Subcutaneous abdominal adipose tissue (tissue), 5 donors: ENCODE measurements at regions not wholly inside any gene's neighbourhood (a gene's known extent, or its start where the extent isn't known, plus 50 kb on each side); places are given as distances from the start of the nearest gene placed in this dataset.

Source experiments
- H3K27ac ChIP-seq: one replicate; pipeline ENCODE4 v1.7.0; 2013; ENCODE audit warnings: low read depth, mild to moderate bottlenecking, inconsistent platforms, low read length, moderate library complexity
- H3K27me3 ChIP-seq, 5 donors: one replicate each; pipeline ENCODE4 v1.7.0; 2013; ENCODE audit warnings: low read length in 5 of 5, inconsistent platforms in 1 of 5; ENCODE audit not compliant: control insufficient read depth in 5 of 5, insufficient read depth in 4 of 5
- H3K36me3 ChIP-seq, 5 donors: one replicate each; pipeline ENCODE4 v1.7.0; 2013; ENCODE audit warnings: low read length in 5 of 5; ENCODE audit not compliant: control insufficient read depth in 5 of 5, insufficient read depth in 5 of 5
- H3K4me1 ChIP-seq, 5 donors: one replicate each; pipeline ENCODE4 v1.7.0; 2013; ENCODE audit warnings: low read length in 5 of 5, mild to moderate bottlenecking in 3 of 5, moderate library complexity in 1 of 5; ENCODE audit not compliant: control insufficient read depth in 5 of 5, insufficient read depth in 5 of 5
- H3K4me3 ChIP-seq, 5 donors: one replicate each; pipeline ENCODE4 v1.7.0; 2013; ENCODE audit warnings: low read length in 5 of 5, low read depth in 1 of 5
- H3K9ac ChIP-seq, 5 donors: one replicate each; pipeline ENCODE4 v1.7.0; 2013; ENCODE audit warnings: low read length in 5 of 5, mild to moderate bottlenecking in 4 of 5, moderate library complexity in 3 of 5
- H3K9me3 ChIP-seq, 5 donors: one replicate each; pipeline ENCODE4 v1.7.0; 2013; ENCODE audit warnings: low read length in 5 of 5; ENCODE audit not compliant: control insufficient read depth in 5 of 5
- donor health status: healthy.
- donor health status: healthy.
- donor health status: healthy.
- donor health status: healthy.
- donor health status: healthy.

- no peak overlapping the region for H3K4me3 ChIP-seq
- H3K27me3 ChIP-seq: no peaks in the 10 kb centered on the region
- no peak overlapping the region for H3K27ac ChIP-seq
- H3K9me3 ChIP-seq: no peaks in the 10 kb centered on the region
- no peaks in the 10 kb centered on the region for H3K36me3 ChIP-seq
- H3K9ac ChIP-seq: no peak overlapping the region
- H3K4me1 ChIP-seq: peaks cover 0 to 7% (median 0%) of the 10 kb centered on the region in 5 donors
These were observed 97.7 kb upstream of the PKDCC start for GRCh38 chr2:41949883-41950665.

- Histone ChIP-seq H3K27me3 (no peaks in the 10 kb centered on the region), H3K4me3 (no peak overlapping the region), H3K9me3 (no peaks in the 10 kb centered on the region), H3K4me1 (peaks cover 0 to 7% (median 0%) of the 10 kb centered on the region in 5 donors), H3K27ac (no peak overlapping the region), H3K9ac (no peak overlapping the region), H3K36me3 (no peaks in the 10 kb centered on the region)
These were observed 97.2 kb upstream of the PKDCC start for GRCh38 chr2:41950666-41950960.

- Histone ChIP-seq H3K27me3 (no peaks in the 10 kb centered on the region), H3K4me3 (no peak overlapping the region), H3K9ac (no peak overlapping the region), H3K9me3 (no peaks in the 10 kb centered on the region), H3K4me1 (peaks cover 0 to 11% (median 3%) of the 10 kb centered on the region in 5 donors), H3K27ac (no peak overlapping the region), H3K36me3 (no peaks in the 10 kb centered on the region)
These were observed 93.2 kb upstream of the PKDCC start for GRCh38 chr2:41954304-41955291.

- H3K27me3 ChIP-seq: no peaks in the 10 kb centered on the region
- H3K27ac ChIP-seq: no peak overlapping the region
- H3K4me1 ChIP-seq: peaks cover 0 to 11% (median 3%) of the 10 kb centered on the region in 5 donors
- H3K9me3 ChIP-seq: no peaks in the 10 kb centered on the region
- no peak overlapping the region for H3K9ac ChIP-seq
- no peaks in the 10 kb centered on the region for H3K36me3 ChIP-seq
- H3K4me3 ChIP-seq: no peak overlapping the region
These were observed 92.3 kb upstream of the PKDCC start for GRCh38 chr2:41955316-41956043.

GRCh38 chr2:41957431-41957830, 90.4 kb upstream of the PKDCC start:
- H3K27ac ChIP-seq: no peak overlapping the region
- peaks cover 0 to 14% (median 3%) of the 10 kb centered on the region in 5 donors for H3K4me1 ChIP-seq

GRCh38 chr2:41958251-41958650, 89.6 kb upstream of the PKDCC start:
- H3K4me3 ChIP-seq: no peak overlapping the region
- no peaks in the 10 kb centered on the region for H3K36me3 ChIP-seq
- no peaks in the 10 kb centered on the region for H3K9me3 ChIP-seq
- H3K4me1 ChIP-seq: peaks cover 3 to 23% (median 11%) of the 10 kb centered on the region in 5 donors
- peak overlapping the region; percentile 6 for H3K27ac ChIP-seq
- no peaks in the 10 kb centered on the region for H3K27me3 ChIP-seq
- no peak overlapping the region for H3K9ac ChIP-seq

More at GRCh38 chr2:41957431-41957830, 90.4 kb upstream of the PKDCC start:
- no peaks in the 10 kb centered on the region for H3K27me3 ChIP-seq
- H3K9ac ChIP-seq: no peak overlapping the region
- no peaks in the 10 kb centered on the region for H3K9me3 ChIP-seq
- no peak overlapping the region for H3K4me3 ChIP-seq
- no peaks in the 10 kb centered on the region for H3K36me3 ChIP-seq

GRCh38 chr2:41958775-41959174, 89.0 kb upstream of the PKDCC start:
- Histone ChIP-seq H3K4me1 (peaks cover 6 to 28% (median 17%) of the 10 kb centered on the region in 5 donors), H3K9ac (no peak overlapping the region), H3K4me3 (no peak overlapping the region), H3K36me3 (no peaks in the 10 kb centered on the region), H3K9me3 (no peaks in the 10 kb centered on the region), H3K27me3 (no peaks in the 10 kb centered on the region), H3K27ac (peak overlapping the region; percentile 6)

- no peak overlapping the region for H3K4me3 ChIP-seq
- no peak overlapping the region for H3K9ac ChIP-seq
- H3K4me1 ChIP-seq: peaks cover 10 to 38% (median 26%) of the 10 kb centered on the region in 5 donors
- no peaks in the 10 kb centered on the region for H3K27me3 ChIP-seq
- H3K9me3 ChIP-seq: no peaks in the 10 kb centered on the region
- no peak overlapping the region for H3K27ac ChIP-seq
- no peaks in the 10 kb centered on the region for H3K36me3 ChIP-seq
These were observed 88.1 kb upstream of the PKDCC start for GRCh38 chr2:41959760-41960159.

GRCh38 chr2:41962922-41963622, 84.7 kb upstream of the PKDCC start:
- Histone ChIP-seq H3K27ac (peak overlapping the region; percentile 99), H3K9me3 (no peaks in the 10 kb centered on the region), H3K4me3 (no peak overlapping the region), H3K36me3 (no peaks in the 10 kb centered on the region), H3K9ac (peak overlapping the region in 3 of 5 donors; percentile 62 to 94 (median 74)), H3K27me3 (peaks cover 0 to 2% (median 0%) of the 10 kb centered on the region in 5 donors), H3K4me1 (peaks cover 32 to 66% (median 56%) of the 10 kb centered on the region in 5 donors)
